ENCODE measurements at regions not wholly inside any gene's neighbourhood (a gene's known extent, or its start where the extent isn't known, plus 50 kb on each side); places are given as distances from the start of the nearest gene placed in this dataset.
"Not testable (repeated sequence)": the region's sequence is repeated elsewhere in the genome, so short reads cannot be mapped to it uniquely, and the experiment has no call there.

DNA sequence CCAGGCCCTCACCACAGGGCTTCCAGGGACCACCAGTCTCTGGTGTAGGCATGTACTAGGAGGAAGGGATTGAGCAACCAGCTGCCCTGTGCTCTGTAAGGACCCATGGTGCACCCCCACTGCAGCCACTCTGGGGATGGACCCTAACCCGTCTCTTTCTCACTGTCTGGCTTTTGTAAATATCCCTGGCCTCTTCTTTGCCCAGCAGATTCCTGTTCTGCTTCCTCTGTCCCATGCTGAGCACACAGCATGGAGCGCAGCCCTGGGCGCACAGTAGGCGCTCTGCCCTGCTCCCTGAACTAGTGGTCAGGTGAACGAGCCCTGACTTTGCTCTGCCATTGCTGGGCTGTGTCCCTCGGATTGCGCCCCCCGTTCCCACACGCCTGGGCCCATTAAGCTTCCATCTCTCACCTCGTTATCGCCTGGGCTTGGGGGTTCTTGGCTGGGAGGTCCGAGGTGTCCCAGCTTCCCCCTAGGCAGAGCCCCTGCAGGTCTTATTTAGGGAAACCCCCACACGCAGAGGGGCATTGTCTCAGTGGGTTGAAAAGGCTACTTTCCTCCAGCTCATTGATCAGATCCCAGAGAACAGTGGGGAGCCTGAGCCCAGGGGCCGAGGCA is 162.1 kb downstream of the MYCN start:
- 54 to 84% methylated on average over 14 of the region's 14 CpGs for WGBS, 2 donors
- Histone ChIP-seq H3K27me3 (peaks cover 0 to 21% (median 11%) of the 10 kb centered on the region in 3 donors), H3K4me3 (no peak overlapping the region), H3K4me1 (no peaks in the 10 kb centered on the region), H3K27ac (no peak overlapping the region), H3K36me3 (no peaks in the 10 kb centered on the region), H3K9me3 (no peaks in the 10 kb centered on the region)
- no peak for TF ChIP-seq EP300 (IDR thresholded peaks at IDR 0.05)
- no peak for TF ChIP-seq POLR2AphosphoS5 (IDR thresholded peaks at IDR 0.05)
- TF ChIP-seq, protein P1, sequence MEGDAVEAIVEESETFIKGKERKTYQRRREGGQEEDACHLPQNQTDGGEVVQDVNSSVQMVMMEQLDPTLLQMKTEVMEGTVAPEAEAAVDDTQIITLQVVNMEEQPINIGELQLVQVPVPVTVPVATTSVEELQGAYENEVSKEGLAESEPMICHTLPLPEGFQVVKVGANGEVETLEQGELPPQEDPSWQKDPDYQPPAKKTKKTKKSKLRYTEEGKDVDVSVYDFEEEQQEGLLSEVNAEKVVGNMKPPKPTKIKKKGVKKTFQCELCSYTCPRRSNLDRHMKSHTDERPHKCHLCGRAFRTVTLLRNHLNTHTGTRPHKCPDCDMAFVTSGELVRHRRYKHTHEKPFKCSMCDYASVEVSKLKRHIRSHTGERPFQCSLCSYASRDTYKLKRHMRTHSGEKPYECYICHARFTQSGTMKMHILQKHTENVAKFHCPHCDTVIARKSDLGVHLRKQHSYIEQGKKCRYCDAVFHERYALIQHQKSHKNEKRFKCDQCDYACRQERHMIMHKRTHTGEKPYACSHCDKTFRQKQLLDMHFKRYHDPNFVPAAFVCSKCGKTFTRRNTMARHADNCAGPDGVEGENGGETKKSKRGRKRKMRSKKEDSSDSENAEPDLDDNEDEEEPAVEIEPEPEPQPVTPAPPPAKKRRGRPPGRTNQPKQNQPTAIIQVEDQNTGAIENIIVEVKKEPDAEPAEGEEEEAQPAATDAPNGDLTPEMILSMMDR (IDR thresholded peaks at IDR 0.05) = no peak
- no peak for TF ChIP-seq POLR2A (IDR thresholded peaks at IDR 0.05)
- DNase-seq = no peak
- intact Hi-C loops (cut with DNase I) = no loop called here

DNA sequence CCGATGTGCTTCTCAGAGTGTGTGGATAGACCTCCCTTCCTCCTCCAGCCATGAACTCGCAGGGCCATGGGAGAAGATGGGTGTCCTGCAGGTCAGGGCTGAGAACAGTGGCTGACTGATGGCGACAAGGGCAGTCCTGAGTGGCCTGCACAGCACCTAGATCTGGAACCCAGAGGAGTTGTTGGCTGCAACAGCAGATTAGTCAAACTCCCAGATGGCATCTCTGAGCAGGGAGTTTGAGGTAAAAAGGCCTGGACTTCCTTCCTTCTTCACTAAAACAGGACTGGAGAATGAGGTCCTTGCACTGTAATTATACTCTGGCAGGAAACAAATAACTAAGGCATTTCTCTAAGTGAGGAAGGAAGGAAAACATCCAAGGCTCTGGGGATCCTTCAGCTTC is 160.8 kb downstream of the MYCN start:
- intact Hi-C loops (cut with DNase I) = no loop called here
- no peak for DNase-seq
- no peaks in the 10 kb centered on the region for H3K36me3 ChIP-seq
- TF ChIP-seq POLR2A (IDR thresholded peaks at IDR 0.05) (no peak), POLR2AphosphoS5 (IDR thresholded peaks at IDR 0.05) (no peak), EP300 (IDR thresholded peaks at IDR 0.05) (no peak)
- TF ChIP-seq, protein P1 (IDR thresholded peaks at IDR 0.05) = no peak
- no peaks in the 10 kb centered on the region for H3K4me1 ChIP-seq
- no peaks in the 10 kb centered on the region for H3K9me3 ChIP-seq
- H3K27ac ChIP-seq = no peak overlapping the region
- no peak overlapping the region for H3K4me3 ChIP-seq
- 88 to 92% methylated on average over 3 of the region's 3 CpGs for WGBS, 2 donors
- H3K27me3 ChIP-seq = peaks cover 0 to 21% (median 11%) of the 10 kb centered on the region in 3 donors

DNA sequence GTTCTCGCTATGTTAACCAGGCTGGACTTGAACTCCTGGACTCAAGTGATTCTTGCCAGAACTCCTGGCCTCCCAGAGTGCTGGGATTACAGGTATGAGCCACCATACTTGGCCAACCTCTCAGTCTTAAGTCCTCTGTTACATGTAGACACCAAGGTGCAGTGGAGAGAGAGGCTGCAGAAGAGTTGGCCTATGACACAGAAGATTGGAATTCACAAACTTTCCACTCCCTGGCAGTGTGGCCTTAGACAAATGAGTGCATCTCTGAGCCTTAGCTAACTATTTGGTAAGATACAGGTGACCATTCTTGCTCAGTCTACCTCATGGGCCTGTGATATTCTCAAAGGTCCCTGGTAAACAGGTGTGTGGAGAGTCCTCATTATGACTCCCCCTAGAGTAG is 159.7 kb downstream of the MYCN start:
- TF ChIP-seq, protein P1 (IDR thresholded peaks at IDR 0.05) = no peak
- no peak for TF ChIP-seq POLR2A (IDR thresholded peaks at IDR 0.05)
- TF ChIP-seq EP300 (IDR thresholded peaks at IDR 0.05) = no peak
- no peak for TF ChIP-seq POLR2AphosphoS5 (IDR thresholded peaks at IDR 0.05)
- H3K36me3 ChIP-seq = no peaks in the 10 kb centered on the region
- no peaks in the 10 kb centered on the region for H3K9me3 ChIP-seq
- intact Hi-C loops (cut with DNase I) = no loop called here
- H3K27ac ChIP-seq = no peak overlapping the region
- H3K4me1 ChIP-seq = no peaks in the 10 kb centered on the region
- no peak for DNase-seq
- H3K27me3 ChIP-seq = peaks cover 0 to 21% (median 11%) of the 10 kb centered on the region in 3 donors
- H3K4me3 ChIP-seq = no peak overlapping the region
- 77 to 93% methylated on average over 1 of the region's 1 CpG for WGBS, 2 donors

DNA sequence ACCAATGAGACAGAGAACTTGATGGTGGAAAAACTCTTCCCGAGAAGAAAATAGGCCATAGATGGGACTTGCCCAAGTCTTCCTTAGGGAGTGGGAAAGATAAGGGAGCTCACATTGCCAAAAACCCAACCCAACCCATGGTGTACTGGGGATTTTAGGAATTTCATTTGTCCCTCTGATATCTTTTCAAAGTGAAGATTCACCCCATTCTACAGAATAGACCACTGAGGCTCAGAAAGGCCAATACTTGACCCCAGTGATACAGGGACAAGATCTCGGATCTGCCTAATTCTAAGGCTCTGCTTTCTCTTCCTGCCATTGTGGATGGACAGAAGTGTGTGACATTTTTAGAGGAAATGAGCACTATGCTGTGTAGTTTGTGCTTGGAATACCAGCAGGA is 159.0 kb downstream of the MYCN start:
- DNase-seq = no peak
- H3K4me1 ChIP-seq = no peaks in the 10 kb centered on the region
- H3K9me3 ChIP-seq = no peaks in the 10 kb centered on the region
- intact Hi-C loops (cut with DNase I) = no loop called here
- no peaks in the 10 kb centered on the region for H3K36me3 ChIP-seq
- 95 to 96% methylated on average over 2 of the region's 2 CpGs for WGBS, 2 donors
- peaks cover 0 to 15% (median 11%) of the 10 kb centered on the region in 3 donors for H3K27me3 ChIP-seq
- no peak overlapping the region for H3K27ac ChIP-seq
- TF ChIP-seq EP300 (IDR thresholded peaks at IDR 0.05) = no peak
- TF ChIP-seq, protein P1 (IDR thresholded peaks at IDR 0.05) = no peak
- TF ChIP-seq POLR2A (IDR thresholded peaks at IDR 0.05) = no peak
- no peak for TF ChIP-seq POLR2AphosphoS5 (IDR thresholded peaks at IDR 0.05)
- no peak overlapping the region for H3K4me3 ChIP-seq

DNA sequence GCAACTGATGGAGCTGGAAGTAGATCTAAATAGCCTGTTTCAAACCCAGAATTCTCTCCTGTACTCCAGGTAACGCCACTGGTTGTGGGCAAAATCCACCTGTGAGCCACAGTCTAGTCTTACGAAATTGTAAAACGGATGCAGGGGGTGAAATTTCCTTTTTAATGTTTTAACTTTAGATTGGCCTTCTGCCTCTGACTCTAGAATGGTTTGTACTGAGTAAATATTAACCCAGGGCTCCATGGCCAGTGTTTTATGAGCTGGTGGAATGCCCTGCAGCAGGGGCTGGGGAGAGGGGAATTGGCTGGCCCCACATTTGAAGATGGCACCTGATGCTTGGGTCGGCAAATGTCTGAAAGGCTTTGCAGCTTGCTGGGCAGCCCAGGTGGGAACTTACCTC is 156.6 kb downstream of the MYCN start:
- no peaks in the 10 kb centered on the region for H3K27me3 ChIP-seq
- H3K27ac ChIP-seq = no peak overlapping the region
- no peak for DNase-seq
- intact Hi-C loops (cut with DNase I) = no loop called here
- H3K4me3 ChIP-seq = no peak overlapping the region
- H3K4me1 ChIP-seq = no peaks in the 10 kb centered on the region
- no peak for TF ChIP-seq POLR2A (IDR thresholded peaks at IDR 0.05)
- TF ChIP-seq, protein P1 (IDR thresholded peaks at IDR 0.05) = no peak
- no peaks in the 10 kb centered on the region for H3K36me3 ChIP-seq
- no peaks in the 10 kb centered on the region for H3K9me3 ChIP-seq
- 14 to 60% methylated on average over 4 of the region's 4 CpGs for WGBS, 2 donors

DNA sequence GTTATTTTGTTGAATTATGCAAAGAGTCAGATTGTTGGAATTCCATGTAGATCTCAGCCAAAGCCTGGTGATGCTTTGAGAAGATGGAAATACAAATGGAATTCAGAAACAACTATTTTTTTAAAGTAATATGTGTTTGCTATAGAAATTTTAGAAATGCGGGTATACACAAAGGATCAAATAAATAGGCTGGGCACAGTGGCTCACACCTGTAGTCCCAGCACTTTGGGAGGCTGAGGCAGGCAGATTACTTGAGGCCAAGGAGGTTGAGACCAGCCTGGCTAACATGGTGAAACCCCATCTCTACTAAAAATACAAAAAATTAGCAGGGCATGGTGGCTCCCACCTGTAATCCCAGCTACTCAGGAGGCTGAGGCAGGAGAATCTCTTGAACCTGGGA is 155.1 kb downstream of the MYCN start:
- H3K27me3 ChIP-seq; H3K4me3 ChIP-seq; H3K27ac ChIP-seq; H3K4me1 ChIP-seq; DNase-seq; H3K9me3 ChIP-seq; intact Hi-C loops (cut with DNase I); H3K36me3 ChIP-seq: not testable (repeated sequence)
- 44 to 47% methylated on average over 1 of the region's 1 CpG for WGBS, 2 donors

Data from sigmoid colon (tissue), 6 donors.